UCSD-AML1 (cell line): ENCODE measurements at regions not wholly inside any gene's neighbourhood (a gene's known extent, or its start where the extent isn't known, plus 50 kb on each side); places are given as distances from the start of the nearest gene placed in this dataset.

Experiments used
- DNase-seq: peaks from one replicate; lab custom pipeline; 2025; ENCODE audit not compliant: unreplicated experiment; lab: John Stamatoyannopoulos, UW

DNA sequence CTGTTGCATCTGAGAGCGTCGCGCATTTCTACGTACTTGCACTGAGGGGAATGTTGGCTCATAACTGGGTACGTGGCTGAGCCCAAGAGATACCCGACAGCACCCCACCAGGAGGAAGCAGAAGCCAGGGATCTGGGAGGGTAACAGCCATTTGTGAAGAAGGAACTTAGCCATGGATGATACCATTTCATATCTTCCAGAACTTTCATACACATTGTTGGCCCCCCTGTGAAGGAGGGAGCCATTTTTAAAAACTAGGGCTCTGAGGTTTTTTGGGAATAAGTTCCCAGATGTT lies 101.4 kb upstream of the SLC44A1 start:
- DNase-seq, result no peak

DNA sequence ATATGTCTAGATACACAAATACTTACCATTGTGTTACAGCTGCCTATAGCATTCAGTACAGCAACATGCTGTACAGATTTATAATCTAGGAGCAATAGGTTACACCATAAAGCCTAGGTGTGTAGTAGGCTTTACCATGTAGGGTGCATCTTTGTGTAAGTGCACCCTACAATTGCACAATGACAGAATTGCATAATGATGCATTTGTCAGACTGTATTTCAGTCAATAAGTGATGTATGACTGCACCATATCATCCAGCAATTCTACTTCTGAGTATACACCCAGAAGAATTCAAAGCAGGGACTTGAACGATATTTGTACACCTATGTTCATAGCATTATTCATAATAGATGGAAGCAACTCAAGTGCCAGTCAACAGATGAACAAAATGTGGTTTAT lies 100.4 kb upstream of the SLC44A1 start:
- no peak for DNase-seq

DNA sequence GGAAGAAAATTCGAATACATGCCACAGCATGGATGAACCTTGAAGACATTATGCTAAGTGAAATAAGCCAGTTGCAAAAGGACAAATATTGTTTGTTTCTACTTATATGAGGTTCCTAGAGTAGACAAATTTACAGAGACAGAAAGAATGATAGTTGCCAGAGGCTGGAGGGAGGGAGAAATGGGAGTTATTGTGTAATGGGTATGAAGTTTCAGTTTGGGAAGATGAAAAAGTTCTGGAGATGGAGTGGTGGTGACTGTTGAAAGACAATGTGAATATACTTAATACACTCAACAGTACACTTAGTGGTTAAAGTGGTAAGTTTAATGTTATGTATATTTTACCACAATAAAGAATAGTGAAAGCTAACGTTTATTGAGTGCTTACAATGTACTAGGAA lies 99.6 kb upstream of the SLC44A1 start:
- DNase-seq, result no peak

- DNase-seq, result no peak
Observed at GRCh38 chr9:105146677-105147076, 97.8 kb upstream of the SLC44A1 start.

GRCh38 chr9:105147110-105147871 lies 97.2 kb upstream of the SLC44A1 start:
- DNase-seq, result no peak

GRCh38 chr9:105148328-105149006 lies 96.0 kb upstream of the SLC44A1 start:
- peak; percentile 13 for DNase-seq

GRCh38 chr9:105150991-105151685 lies 93.3 kb upstream of the SLC44A1 start:
- DNase-seq, result no peak

DNA sequence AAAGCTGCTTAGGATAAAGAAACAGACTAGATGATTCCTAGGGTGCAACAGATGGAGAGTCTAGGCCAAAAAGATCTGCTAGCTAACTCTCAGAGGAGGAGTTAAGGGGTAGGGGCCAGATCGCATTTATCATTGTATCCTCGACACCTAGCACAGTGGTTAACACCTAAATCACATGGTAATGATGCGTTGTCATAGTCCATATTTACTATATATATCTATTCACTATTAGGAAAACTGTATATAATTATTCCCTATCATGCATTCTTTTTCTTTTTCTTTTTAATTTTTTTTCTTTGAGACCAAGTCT lies 92.8 kb upstream of the SLC44A1 start:
- no peak for DNase-seq

- peak; percentile 12 for DNase-seq
Observed at GRCh38 chr9:105154723-105155191, 89.7 kb upstream of the SLC44A1 start.

DNA sequence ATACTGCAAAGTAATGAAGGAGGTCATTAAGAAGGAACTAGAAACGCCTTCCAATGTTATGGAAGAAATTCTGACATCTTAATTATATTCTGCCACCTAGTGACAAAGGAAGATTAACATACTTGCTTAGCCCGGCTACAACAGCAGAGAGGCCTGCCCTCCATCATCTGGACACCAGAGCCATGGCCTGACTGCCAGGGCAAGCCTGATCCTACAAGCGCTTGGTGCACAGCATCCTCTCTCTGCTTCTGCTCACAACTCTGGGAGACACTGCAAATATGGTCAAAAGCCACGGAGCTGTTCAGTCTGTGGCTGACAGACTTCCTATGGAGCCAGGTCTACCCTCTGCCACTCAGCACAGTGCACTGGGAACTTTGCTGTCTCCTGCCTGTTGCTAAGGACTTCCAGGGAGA lies 87.3 kb upstream of the SLC44A1 start:
- peak; percentile 31 for DNase-seq

DNA sequence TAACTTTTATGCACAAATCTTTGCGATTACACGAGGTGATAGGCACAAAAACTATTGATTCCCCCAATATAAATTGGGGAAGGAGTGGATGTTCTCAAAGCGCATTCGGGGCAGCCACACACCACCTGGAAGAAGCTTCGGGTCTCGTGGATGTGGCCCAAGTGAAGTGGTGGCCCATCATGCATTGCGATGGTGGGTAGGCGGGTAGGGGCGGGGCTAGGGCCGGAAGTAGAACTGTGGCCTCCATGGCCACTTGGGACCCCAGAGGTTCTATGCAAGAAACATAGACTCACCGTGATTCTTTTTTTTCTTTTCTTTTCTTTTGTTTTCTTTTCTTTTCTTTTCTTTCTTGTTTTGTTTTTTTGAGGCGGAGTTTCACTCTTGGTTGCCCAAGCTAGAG lies 86.4 kb upstream of the SLC44A1 start:
- DNase-seq, result no peak

DNA sequence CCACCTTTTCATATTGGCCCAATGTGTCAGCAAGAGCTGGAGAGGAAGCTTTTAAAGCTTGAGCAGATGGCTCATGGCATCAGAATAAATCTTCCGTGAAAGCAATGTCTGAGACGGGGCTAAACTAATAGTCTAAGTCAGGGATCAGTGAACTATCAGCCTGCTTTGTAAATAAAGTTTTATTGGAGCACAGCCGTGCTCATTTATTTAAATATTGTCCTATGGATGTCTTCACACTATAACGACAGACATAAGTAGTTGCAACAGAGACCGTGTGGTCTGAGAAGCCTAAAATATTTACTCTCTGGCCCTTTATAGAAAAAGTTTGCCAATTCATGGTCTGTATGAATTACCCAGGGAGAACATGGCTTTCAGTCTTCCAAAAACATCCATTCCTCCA lies 85.6 kb upstream of the SLC44A1 start:
- no peak for DNase-seq

GRCh38 chr9:105168870-105169319 lies 75.6 kb upstream of the SLC44A1 start:
- DNase-seq, result no peak

DNA sequence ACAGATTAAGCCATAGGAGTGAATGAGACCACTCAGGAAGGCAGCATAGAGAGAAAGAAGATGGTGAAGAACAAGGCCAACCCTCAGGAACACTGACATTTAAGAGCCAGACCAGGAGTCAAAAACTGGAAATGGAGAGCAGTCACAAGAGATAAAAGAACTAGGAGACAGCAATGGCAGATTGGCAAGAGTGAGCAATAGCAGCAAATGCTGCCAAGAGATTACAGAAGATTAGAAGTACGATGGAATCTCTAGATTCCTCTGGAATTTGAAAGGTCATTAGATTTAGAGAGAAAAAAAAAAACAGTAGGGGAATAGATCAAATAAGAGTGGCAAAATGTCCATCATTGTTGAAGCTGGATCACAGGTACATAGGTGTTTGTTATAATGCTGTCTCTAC lies 73.4 kb upstream of the SLC44A1 start:
- no peak for DNase-seq

GRCh38 chr9:105171589-105171988 lies 72.9 kb upstream of the SLC44A1 start:
- DNase-seq, result no peak

DNA sequence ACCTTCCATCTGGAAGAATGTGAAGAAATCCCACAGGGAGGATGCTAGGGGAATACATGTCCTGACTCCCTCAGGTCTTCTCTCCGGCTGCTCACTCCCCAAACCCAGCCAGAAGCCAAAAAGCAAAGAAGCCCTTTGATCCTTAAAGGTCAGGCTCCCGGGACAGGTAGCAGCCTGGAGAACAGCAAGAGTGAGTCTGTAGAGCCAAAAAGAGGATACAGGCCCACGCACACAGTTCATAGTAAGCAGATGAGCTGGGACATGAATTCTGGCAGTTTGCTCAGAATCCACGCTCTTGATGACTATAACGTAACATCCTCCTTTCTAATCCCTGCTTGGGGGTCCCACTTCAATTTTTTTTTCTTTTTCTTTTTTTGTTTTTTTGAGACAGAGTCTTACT lies 72.0 kb upstream of the SLC44A1 start:
- no peak for DNase-seq

DNA sequence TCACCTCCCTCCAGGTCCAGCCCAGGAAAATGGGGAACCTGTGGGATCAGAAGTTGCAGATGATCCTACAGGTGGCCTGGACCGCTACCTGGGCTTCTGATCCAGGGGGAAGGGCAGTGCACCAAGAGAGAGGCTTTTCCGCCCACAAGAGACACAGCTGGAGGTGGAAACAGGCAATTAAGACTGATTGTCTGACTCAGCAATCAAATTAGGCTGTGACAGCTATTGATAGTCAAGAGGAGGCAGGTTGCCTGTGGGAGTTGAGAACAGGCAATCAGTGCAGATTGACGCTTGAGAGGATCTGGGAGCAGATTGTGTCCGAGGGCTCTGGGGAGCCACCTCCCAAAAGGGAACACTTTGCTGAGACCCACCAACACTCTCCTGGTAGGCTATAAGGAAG lies 71.1 kb upstream of the SLC44A1 start:
- DNase-seq, result no peak

GRCh38 chr9:105173826-105174225 lies 70.6 kb upstream of the SLC44A1 start:
- DNase-seq, result no peak

- no peak for DNase-seq
Observed at GRCh38 chr9:105176194-105176593, 68.3 kb upstream of the SLC44A1 start.

DNA sequence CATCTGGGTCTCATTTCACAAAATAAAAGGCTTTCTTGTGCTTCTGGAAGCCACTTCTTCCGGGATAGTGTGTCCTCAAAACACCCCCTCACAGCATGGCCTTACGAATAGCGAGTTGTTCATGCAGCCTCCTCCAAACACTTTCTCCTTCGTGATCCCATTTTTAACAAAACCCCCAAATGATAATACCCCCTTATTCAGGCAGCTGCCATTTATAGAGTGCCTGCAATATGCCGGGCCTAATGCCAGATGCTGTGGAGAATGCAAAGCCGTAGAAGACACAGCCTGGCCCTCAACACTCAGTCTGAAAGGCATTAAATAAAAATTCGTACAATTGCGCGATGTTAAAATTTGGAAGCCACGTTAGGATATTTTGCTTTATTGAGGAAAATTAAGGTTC lies 66.4 kb upstream of the SLC44A1 start:
- no peak for DNase-seq

GRCh38 chr9:105187781-105188180 lies 56.7 kb upstream of the SLC44A1 start:
- DNase-seq, result no peak

GRCh38 chr9:105188746-105189145 lies 55.7 kb upstream of the SLC44A1 start:
- DNase-seq, result no peak
